IPS-NIHi7 (cell line): ENCODE measurements at regions not wholly inside any gene's neighbourhood (a gene's known extent, or its start where the extent isn't known, plus 50 kb on each side); places are given as distances from the start of the nearest gene placed in this dataset.

Source experiments
- DNase-seq: peaks from one replicate; pipeline ENCODE4 v3.0.0; 2012; ENCODE audit warnings: mixed read lengths; ENCODE audit errors: extremely low spot score

- peak; percentile 3 for DNase-seq
Observed at GRCh38 chr1:228974273-228974672, 239.0 kb downstream of the RHOU start.

GRCh38 chr1:228975238-228975907 is 240.1 kb downstream of the RHOU start:
- DNase-seq = peak; percentile 8

GRCh38 chr1:228976316-228976715 is 241.0 kb downstream of the RHOU start:
- peak; percentile 7 for DNase-seq

- peak; percentile 5 for DNase-seq
Observed at GRCh38 chr1:228977307-228977706, 242.0 kb downstream of the RHOU start.

- no peak for DNase-seq
Observed at GRCh38 chr1:228977741-228978140, 242.5 kb downstream of the RHOU start.

- peak; percentile 50 for DNase-seq
Observed at GRCh38 chr1:228978484-228979324, 243.4 kb downstream of the RHOU start.

GRCh38 chr1:228979325-228979699 is 244.0 kb downstream of the RHOU start:
- no peak for DNase-seq

GRCh38 chr1:228979774-228980173 is 244.5 kb downstream of the RHOU start:
- no peak for DNase-seq

- DNase-seq = no peak
Observed at GRCh38 chr1:228980232-228980937, 245.1 kb downstream of the RHOU start.

- no peak for DNase-seq
Observed at GRCh38 chr1:228982637-228983036, 247.4 kb downstream of the RHOU start.

- DNase-seq = no peak
Observed at GRCh38 chr1:228983231-228983660, 248.0 kb downstream of the RHOU start.

- DNase-seq = no peak
Observed at GRCh38 chr1:228983661-228984060, 248.4 kb downstream of the RHOU start.

- DNase-seq = no peak
Observed at GRCh38 chr1:228984107-228984506, 248.8 kb downstream of the RHOU start.

- DNase-seq = no peak
Observed at GRCh38 chr1:228984646-228985631, 249.7 kb downstream of the RHOU start.

GRCh38 chr1:228985661-228986060 is 250.4 kb downstream of the RHOU start:
- DNase-seq = no peak

- no peak for DNase-seq
Observed at GRCh38 chr1:228986093-228986904, 251.0 kb downstream of the RHOU start.

GRCh38 chr1:228987286-228987685 is 252.0 kb downstream of the RHOU start:
- DNase-seq = no peak

- DNase-seq = no peak
Observed at GRCh38 chr1:228987736-228988506, 252.6 kb downstream of the RHOU start.

- no peak for DNase-seq
Observed at GRCh38 chr1:228988664-228989063, 253.4 kb downstream of the RHOU start.

- DNase-seq = no peak
Observed at GRCh38 chr1:228989176-228989575, 253.9 kb downstream of the RHOU start.
